ENCODE measurements at regions not wholly inside any gene's neighbourhood (a gene's known extent, or its start where the extent isn't known, plus 50 kb on each side); places are given as distances from the start of the nearest gene placed in this dataset.
"Not testable (repeated sequence)": the region's sequence is repeated elsewhere in the genome, so short reads cannot be mapped to it uniquely, and the experiment has no call there.

DNA sequence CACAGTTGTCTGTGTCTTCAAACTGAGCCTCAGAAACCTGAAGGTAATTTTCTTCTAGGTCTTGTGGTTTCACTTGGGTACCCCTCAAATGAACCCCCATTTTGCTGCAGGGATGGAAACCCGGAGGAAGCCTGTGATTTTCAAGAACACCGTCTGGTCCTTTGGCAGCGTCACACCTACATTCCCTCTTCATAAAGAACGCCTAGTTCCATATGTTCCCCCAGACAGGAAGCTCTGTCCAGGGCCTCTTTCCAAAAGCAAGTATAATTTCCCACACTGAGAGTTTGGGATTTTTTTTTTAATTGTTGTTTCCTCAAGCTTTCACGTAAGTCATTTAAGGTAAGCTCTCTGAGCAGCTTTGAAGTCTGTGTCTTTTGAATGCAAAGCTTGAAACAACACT lies 515.0 kb downstream of the TMEM114 start:
- TF ChIP-seq, protein P1, sequence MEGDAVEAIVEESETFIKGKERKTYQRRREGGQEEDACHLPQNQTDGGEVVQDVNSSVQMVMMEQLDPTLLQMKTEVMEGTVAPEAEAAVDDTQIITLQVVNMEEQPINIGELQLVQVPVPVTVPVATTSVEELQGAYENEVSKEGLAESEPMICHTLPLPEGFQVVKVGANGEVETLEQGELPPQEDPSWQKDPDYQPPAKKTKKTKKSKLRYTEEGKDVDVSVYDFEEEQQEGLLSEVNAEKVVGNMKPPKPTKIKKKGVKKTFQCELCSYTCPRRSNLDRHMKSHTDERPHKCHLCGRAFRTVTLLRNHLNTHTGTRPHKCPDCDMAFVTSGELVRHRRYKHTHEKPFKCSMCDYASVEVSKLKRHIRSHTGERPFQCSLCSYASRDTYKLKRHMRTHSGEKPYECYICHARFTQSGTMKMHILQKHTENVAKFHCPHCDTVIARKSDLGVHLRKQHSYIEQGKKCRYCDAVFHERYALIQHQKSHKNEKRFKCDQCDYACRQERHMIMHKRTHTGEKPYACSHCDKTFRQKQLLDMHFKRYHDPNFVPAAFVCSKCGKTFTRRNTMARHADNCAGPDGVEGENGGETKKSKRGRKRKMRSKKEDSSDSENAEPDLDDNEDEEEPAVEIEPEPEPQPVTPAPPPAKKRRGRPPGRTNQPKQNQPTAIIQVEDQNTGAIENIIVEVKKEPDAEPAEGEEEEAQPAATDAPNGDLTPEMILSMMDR (IDR thresholded peaks at IDR 0.05; ENCODE audit: borderline replicate concordance, insufficient read depth, low read depth, low read length): no peak
- no peak overlapping the region for H3K4me3 ChIP-seq (ENCODE audit: low read depth, low read length)

DNA sequence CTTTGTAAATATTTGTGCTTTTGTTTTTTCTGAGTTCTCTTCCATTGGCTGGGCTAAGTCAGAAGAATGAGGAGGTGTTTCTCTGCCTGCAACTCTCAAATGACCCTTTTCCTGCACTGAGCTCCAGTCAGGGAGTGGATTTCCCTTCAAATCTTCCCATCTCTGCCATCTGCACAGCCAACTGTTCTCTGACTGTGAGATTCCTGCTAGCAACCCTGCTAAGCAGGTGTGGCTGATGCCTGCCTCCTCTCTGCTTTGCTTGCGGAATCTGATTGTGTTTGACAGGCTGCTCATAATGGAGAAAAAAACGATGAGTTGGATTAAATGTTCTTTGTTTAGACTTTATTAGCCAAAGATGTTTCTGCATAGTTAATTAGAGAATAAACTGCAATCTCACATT lies 519.8 kb downstream of the TMEM114 start:
- H3K4me3 ChIP-seq (ENCODE audit: low read depth, low read length): no peak overlapping the region
- TF ChIP-seq, protein P1 (IDR thresholded peaks at IDR 0.05; ENCODE audit: borderline replicate concordance, insufficient read depth, low read depth, low read length): no peak

DNA sequence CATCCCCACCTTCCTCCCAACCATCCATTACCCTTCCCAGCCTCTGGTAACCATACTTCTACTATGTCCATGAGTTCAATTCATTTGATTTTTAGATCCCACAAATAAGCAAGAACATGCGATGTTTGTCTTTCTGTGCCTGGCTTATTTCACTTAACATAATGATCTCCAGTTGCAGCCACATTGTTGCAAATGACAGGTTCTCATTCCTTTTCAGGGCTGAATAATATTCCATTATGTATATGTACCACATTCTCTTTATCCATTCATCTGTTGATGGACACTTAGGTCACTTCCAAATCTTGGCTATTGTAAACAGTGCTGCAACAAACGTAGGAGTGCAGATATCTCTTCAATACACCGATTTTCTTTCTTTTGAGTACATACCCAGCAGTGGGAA lies 522.1 kb downstream of the TMEM114 start:
- H3K4me3 ChIP-seq (ENCODE audit: low read depth, low read length): not testable (repeated sequence)

DNA sequence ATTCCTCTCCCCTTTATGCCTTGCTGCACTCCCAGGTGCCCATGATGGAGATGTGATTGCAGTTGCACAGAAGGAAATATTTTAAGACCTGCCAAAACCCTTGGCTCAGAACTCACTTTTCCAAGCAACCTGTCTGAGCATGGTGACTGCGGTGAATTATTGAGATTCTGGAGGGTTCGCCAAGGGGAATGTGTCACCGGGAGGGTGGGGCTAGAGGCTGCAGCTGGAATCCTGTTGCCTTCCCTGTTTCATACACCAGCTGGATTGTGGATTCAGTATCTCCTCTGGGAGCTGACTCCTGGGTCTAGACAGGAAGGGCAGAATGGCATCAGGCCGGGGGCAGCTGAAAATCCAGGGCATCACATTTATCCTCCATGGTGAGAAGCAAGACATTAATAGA lies 527.2 kb downstream of the TMEM114 start:
- TF ChIP-seq, protein P1 (IDR thresholded peaks at IDR 0.05; ENCODE audit: borderline replicate concordance, insufficient read depth, low read depth, low read length): no peak
- no peak overlapping the region for H3K4me3 ChIP-seq (ENCODE audit: low read depth, low read length)

DNA sequence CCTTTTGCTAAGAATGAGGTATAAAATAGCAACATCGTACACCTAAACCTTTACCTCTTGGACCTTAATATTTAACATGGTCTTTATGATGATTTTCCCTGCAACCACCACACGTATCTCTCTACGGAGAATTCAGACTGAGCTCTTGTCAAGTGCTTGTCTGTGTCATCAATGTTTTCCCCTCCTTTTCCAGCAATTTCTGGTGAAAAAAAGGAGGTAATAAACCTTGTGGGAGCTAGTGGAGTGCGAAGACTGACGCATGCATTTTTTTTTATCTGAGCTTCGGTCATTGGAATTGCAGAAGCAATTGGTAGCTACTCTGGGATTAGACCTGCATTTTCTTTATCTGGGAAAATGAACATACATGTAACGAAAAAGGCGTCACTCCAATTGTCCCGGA lies 527.6 kb downstream of the TMEM114 start:
- no peak overlapping the region for H3K4me3 ChIP-seq (ENCODE audit: low read depth, low read length)
- TF ChIP-seq, protein P1 (IDR thresholded peaks at IDR 0.05; ENCODE audit: borderline replicate concordance, insufficient read depth, low read depth, low read length): no peak

DNA sequence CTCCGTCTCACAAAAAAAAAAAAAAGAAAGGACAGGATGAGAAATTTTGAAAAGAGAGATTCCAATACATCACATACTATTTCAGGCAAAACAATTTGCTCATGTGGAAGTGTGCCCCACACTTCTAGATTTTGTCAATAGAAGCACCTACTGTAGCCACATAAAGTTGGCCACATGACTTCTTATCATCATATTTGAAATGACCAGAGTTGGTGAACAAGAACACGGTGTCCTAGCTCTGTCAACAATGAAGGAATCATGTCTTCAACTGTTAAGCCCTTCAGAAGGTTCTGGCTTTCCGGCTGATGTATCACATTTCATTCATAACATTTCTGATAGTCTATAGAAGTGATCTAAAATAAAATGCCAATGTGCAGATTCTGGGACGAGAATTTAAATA lies 534.5 kb downstream of the TMEM114 start:
- TF ChIP-seq, protein P1 (IDR thresholded peaks at IDR 0.05; ENCODE audit: borderline replicate concordance, insufficient read depth, low read depth, low read length): no peak
- H3K4me3 ChIP-seq (ENCODE audit: low read depth, low read length): no peak overlapping the region

DNA sequence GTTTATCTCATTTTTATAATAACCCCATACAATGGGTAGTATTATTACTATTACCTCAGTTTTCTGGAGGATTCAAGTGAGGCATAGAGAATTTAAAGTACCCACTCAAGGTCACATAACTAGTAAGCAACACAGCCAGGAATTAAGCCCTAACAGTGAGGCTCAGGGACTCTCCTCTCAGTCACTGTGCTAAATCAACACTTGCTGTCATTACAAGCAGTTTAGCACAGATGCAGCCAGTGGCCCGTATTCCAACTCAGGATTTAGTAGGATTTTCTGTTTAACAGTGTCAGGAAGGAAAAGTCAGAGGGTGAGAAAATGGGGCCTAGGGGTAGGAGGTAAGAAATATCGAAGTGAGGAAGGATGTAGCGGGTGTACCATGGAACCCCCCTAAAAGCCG lies 536.9 kb downstream of the TMEM114 start:
- H3K4me3 ChIP-seq (ENCODE audit: low read depth, low read length): no peak overlapping the region
- TF ChIP-seq, protein P1 (IDR thresholded peaks at IDR 0.05; ENCODE audit: borderline replicate concordance, insufficient read depth, low read depth, low read length): no peak

DNA sequence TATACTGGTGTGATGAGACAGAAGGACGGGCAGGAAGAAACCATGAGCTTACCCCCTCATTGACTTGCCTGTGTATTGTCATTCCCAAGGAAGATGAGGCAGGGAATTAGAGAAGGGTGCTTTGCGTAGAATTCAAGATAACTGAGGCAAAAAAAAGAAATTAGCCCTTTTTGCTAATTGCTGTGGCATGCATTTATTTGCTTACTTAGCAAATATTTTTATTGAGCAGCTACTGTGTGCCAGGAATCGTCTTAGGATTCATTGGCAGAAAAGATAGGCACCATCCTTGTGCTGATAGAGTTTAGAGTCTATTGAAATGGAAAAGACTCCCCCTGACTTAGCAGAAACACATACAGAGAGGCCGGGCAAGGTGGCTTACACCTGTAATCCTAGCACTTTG lies 541.9 kb downstream of the TMEM114 start:
- no peak overlapping the region for H3K4me3 ChIP-seq (ENCODE audit: low read depth, low read length)
- TF ChIP-seq, protein P1 (IDR thresholded peaks at IDR 0.05; ENCODE audit: borderline replicate concordance, insufficient read depth, low read depth, low read length): no peak
